ENCODE measurements at regions not wholly inside any gene's neighbourhood (a gene's known extent, or its start where the extent isn't known, plus 50 kb on each side); places are given as distances from the start of the nearest gene placed in this dataset.
"Not testable (repeated sequence)": the region's sequence is repeated elsewhere in the genome, so short reads cannot be mapped to it uniquely, and the experiment has no call there.

- DNase-seq: no peak
Observed at GRCh38 chr3:80007522-80007921, 239.7 kb upstream of the ROBO1 start.

DNA sequence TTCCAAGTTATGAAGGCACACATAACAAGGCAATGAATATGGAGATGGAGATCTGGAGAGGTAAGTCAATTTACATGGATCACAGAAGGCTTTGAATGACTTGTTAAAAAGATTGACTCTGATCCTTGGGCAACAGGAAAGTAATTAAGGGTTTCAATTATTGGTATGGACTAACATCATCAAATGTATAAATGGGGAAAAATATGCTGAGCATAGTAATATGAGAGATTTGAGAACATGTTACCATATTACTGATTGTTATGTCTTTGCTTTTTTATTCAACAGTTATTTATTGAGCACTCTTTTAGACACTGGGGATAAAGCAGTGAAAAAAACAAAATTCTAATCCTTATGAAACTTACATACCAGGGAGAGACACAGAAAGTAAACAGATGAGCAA lies 238.5 kb upstream of the ROBO1 start:
- no peak for DNase-seq

DNA sequence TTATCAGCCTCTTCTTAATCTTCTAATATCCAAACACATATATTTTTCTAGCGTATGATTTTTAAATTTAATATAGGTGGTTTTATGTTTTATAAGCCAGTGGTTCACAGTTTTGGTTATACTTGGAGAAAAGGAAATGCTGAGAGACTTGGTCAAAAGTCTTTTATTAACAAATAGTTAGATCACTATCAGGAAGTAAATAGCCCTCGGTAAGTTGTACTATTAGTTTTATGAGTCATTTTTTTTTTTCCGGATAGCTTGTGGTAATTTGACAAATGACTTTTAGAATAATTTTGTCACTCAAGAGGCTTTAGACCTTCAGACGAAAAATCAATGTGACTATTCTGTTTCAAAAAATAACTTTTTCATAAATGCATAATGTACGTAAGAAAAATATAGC lies 232.2 kb upstream of the ROBO1 start:
- DNase-seq: no peak

DNA sequence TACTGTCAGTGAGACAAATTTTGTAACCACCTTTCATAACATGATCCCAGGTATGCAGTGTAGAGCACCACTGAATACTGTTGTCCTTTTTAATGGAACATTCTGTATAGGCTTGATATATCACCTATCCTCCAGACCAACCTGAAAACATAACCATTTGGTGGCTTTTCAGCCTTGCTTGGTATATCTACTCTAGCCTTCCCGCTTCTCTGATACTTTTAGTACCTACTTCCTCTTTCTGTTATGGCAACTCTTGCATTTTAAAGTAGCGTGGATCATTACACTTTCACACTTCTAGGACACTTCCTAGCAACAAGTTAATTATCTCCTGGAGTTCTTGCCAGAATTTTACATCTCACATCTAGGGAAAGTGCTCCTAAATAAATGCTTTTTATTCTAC lies 226.6 kb upstream of the ROBO1 start:
- no peak for DNase-seq

DNA sequence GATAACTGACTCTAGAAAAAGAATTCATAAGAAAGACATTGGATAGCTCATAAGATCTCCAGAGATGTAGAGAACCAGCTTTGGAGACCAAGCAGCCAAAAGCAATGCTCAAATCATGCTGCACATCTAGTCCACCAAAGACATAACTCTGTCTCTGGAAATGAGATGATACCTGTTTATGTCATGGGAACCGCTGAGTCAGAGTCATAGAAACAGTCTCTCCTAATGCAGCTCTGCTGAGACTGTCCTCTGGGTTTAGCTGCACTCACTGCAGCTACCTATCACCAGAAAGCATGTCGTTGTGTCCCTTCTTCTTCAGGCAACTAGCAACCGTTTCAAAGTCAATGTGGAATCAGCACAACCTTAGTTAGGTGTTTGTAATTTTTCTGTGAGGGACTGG lies 218.5 kb upstream of the ROBO1 start:
- DNase-seq: no peak

DNA sequence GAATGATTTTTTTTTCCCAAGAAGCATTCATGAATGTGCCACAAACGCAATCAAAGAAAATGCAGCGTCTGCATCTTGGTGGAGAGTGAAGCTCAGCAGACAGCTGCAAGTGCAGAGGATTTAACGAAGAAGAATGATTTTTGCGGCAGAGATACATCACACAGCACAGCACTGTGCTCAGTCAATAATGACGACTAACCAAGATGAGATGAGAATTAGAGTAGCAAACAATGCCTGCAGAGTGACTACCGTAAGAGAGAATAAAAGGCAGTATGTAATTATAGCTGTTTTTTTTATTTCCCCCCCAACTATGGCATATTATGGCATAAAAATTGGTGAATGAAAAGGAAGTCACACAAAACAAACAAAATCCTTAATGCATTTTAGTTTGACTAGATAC lies 218.0 kb upstream of the ROBO1 start:
- no peak for DNase-seq

GRCh38 chr3:79983118-79983517 lies 215.3 kb upstream of the ROBO1 start:
- no peak for DNase-seq

DNA sequence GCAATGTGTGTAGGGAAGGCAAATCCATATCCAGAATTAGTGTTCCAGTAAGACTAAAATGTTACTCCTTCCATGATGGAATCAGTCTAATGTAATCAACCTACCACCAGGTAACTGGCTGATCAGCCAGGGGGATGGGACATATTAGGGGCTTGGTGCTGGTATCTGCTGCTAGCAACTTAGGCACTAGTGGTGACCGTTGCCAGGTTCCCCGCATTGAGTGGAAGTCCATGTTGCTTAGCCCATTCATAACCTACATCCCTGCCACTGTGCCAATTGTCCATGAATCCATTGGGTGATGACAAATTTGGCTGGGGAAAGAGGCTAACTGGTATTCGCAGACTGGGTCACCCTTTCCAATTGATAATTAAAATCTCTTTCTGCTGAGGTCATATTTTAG lies 212.2 kb upstream of the ROBO1 start:
- DNase-seq: no peak

GRCh38 chr3:79976466-79976865 lies 208.7 kb upstream of the ROBO1 start:
- no peak for DNase-seq

GRCh38 chr3:79973917-79974595 lies 206.3 kb upstream of the ROBO1 start:
- no peak for DNase-seq

DNA sequence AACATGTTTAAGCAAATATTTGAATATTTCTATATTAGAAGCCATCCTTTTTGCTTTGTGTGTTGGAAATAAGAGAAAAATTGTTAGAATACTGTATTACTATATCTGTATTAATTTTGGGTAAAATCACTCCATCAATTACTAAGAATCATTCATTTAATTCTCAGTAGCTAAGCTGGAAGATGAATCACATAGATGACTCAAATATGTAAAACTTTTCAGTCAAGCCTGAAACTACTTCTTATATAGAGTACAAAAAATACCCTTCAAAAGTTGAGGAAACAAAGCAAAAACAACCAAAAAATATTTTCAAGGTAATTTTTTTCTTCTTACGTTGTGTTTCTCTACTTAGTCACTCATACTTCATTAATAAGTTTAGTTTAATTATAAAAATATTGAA lies 205.7 kb upstream of the ROBO1 start:
- DNase-seq: no peak

GRCh38 chr3:79968418-79968817 lies 200.6 kb upstream of the ROBO1 start:
- DNase-seq: no peak

GRCh38 chr3:79960594-79960993 lies 192.8 kb upstream of the ROBO1 start:
- no peak for DNase-seq

DNA sequence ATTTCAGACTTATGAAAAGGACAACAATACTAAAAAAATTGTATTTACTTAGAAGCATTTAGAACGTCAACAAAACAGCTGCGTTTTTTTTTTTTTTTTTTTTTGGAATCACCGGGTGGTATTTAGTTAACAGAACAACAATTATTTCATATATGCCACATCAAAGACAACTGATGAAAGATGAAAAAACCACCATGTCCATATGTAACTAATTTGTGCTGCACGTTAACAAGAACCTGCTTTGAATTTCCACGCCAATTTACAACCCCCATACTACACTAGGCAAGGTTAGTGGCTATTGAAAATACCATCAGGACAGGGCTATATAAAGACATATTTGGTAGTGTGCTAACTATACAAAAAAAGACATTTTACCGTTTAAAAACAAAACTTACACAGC lies 189.3 kb upstream of the ROBO1 start:
- DNase-seq: no peak

GRCh38 chr3:79954756-79955155 lies 187.0 kb upstream of the ROBO1 start:
- no peak for DNase-seq

DNA sequence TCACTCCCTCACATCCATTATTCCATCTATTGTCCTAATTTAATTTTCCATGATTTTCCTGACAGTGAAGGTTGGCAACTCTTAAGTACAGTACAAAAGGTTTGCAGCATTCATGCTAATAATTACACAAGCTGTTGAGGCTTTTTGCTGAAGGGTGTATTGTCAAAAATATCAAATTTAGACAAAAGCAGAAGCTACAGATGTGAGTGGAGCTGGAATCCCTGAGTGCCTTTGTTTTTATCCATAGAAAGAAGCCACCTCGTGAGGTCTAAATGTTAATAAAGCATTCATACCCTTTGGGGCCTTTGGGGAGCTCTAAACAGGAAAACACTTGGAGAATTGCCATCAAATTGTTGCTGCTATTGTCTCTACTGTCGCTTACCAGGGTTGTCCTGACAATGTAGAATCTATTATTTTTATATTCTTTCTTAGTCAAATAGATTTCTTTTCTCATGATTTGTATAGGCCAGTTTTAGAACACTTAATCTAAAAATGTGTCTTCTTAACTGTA lies 185.8 kb upstream of the ROBO1 start:
- no peak for DNase-seq

DNA sequence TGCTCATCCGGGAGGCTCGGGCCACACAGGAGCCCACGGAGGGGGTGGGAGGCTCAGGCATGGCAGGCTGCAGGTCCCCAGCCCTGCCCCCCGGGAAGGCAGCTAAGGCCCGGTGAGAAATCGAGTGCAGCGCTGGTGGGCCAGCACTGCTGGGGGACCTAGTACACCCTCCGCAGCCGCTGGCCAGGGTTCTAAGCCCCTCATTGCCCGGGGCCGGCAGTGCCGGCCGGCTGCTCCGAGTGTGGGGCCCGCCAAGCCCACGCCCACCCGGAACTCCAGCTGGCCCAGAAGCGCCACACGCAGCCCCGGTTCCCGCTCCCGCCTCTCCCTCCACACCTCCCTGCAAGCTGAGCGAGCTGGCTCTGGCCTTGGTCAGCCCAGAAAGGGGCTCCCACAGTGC lies 183.6 kb upstream of the ROBO1 start:
- not testable (repeated sequence) for DNase-seq

DNA sequence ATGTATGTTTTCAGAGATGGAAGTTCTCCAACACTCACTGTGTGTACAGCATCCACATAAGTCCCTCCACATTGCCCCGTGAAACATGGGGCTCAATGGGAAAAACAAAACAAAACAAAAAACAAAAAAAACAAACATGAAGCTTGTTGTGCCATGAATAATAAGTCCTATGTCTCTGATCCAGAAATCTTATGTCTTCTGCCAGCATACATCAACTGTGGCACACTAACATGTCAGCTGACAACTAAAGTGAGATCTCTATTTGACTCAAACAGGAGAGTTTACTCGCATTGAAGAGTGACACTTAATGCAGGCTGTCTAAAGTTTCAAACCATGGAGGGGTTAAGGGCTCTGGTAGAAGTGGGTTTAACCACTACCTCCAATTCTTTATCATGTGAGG lies 180.2 kb upstream of the ROBO1 start:
- no peak for DNase-seq

DNA sequence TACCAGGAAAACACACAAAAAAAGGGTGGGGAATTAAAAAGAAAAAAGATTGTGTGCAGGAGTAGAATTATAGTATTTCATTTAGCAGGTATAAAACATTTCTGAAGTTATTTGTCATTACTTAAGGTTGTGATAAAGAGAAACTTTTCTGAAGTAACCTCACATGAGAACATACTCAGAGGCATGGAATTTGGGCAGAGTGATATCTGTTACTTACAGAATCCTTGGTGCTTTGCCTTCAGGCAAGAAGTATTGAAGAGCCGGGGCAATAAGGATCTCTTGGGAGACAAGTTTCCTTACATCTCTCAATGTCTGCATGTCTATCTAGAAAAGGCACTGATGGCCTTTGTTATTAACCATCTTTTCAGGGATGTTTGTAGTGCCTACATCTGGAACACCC lies 179.7 kb upstream of the ROBO1 start:
- no peak for DNase-seq

DNA sequence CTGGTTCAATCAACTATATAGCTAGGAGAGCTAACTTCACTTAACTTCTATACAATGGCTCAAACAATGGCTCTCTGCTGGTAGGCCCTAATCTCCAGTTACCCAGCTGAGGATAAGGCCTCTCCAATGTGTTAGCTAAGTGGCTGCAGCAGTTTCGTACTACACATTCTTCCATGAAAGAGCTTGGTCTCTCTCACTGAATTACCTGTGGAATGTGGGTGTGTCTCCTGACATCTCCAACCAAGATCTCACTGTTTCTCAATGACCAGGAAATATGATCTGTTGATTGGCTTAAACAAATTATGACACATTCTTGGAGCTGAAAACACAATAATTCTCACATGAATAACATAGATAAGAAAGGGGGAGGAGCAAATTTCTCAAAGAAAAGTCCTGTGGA lies 169.8 kb upstream of the ROBO1 start:
- no peak for DNase-seq

DNA sequence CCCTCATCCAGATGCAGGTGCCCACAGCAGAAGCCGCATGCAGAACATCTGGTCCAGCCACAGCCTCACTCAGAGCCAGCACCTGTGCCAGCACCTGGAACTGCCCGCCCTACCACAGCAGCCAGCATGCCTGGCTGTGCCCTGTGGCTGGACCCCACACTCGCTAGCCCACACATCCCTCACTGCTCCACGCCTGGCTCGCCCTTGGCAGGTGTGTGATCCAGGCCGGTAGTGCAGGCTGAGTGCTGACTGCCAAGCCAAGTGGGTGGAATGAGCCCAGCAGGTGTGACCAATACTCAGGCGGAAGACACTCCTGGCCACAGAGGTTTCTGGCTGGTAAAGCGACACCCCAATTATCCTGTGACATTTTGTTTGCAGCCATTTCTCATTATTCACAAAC lies 162.4 kb upstream of the ROBO1 start:
- DNase-seq: no peak

GRCh38 chr3:79928687-79929408 lies 161.1 kb upstream of the ROBO1 start:
- no peak for DNase-seq

DNA sequence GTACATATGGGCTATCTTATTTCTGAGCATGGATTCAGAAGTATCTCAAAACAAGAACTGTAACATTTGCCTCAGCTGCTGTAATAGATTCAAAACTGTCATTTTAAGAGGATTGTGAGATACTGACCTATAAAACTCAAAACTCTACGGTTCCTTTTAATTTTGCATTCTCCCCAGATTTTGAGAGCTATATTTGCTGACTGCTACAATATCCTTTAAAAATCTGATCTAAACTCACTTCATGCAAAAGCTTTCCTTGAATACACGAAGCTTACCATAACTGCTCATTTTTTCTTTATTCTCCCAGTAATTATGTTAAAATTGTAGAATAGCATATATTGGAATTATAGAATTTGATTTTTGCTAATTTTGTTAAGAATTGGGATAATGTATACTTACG lies 158.7 kb upstream of the ROBO1 start:
- no peak for DNase-seq

- no peak for DNase-seq
Observed at GRCh38 chr3:79922633-79923032, 154.8 kb upstream of the ROBO1 start.

GRCh38 chr3:79917561-79917960 lies 149.8 kb upstream of the ROBO1 start:
- DNase-seq: no peak
